ENCODE measurements at regions not wholly inside any gene's neighbourhood (a gene's known extent, or its start where the extent isn't known, plus 50 kb on each side); places are given as distances from the start of the nearest gene placed in this dataset.

DNA sequence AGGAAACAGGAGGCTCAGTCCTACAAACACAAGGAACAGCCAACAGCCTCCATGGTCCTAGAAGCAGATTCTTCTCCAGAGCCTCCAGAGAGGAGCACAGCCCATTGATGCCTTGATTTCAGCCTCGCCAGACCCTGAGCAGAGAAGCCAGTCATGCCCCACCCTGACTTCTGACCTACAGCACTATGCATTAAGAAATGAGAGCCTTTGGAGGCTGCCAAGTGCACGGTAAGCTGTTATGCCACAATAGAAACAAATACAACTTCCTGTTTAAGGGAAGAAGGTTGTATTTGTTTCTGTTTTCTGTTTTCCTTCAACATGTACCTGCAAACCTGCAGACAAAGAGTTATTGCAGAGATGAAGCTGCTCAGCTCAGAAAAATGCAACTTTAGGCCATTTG lies 181.3 kb upstream of the AGAP1 start:
- no peak overlapping the region for H3K4me3 ChIP-seq
- H4K20me1 ChIP-seq (replicated peaks; ENCODE audit: insufficient read depth) = no peaks in the 10 kb centered on the region
- ATAC-seq (no peak), DNase-seq (ENCODE audit: low spot score) (no peak)
- Mint-ChIP-seq H3K27me3 (ENCODE audit: insufficient read depth, low read depth, poor library complexity) (no peaks in the 10 kb centered on the region), H3K9me3 (peaks cover 4% of the 10 kb centered on the region; the same call in 1 of the 3 replicates), H3K27ac (no peak overlapping the region), H3K4me1 (peaks cover 3% of the 10 kb centered on the region), H3K36me3 (ENCODE audit: low read depth) (no peaks in the 10 kb centered on the region; the same call in 2 of the 3 replicates), H3K4me3 (no peak overlapping the region)
- no peaks in the 10 kb centered on the region for H3K27me3 ChIP-seq (ENCODE audit: insufficient read depth)
- H3K27ac ChIP-seq (ENCODE audit: low read depth) = no peak overlapping the region
- H3K36me3 ChIP-seq (ENCODE audit: insufficient read depth) = no peaks in the 10 kb centered on the region
- H3K79me2 ChIP-seq (replicated peaks; ENCODE audit: insufficient read depth) = no peaks in the 10 kb centered on the region
- no peaks in the 10 kb centered on the region for H3F3A ChIP-seq (replicated peaks; ENCODE audit: low read depth)
- no peaks in the 10 kb centered on the region for H3K9me2 ChIP-seq (ENCODE audit: insufficient read depth)
- TF ChIP-seq ZNF331 (CRISPR knock-in tag; IDR thresholded peaks at IDR 0.05; ENCODE audit: low read depth) (no peak), CREB1 (CRISPR knock-in tag; IDR thresholded peaks at IDR 0.05; ENCODE audit: low read depth) (no peak), STAT1 (IDR thresholded peaks at IDR 0.05; ENCODE audit: unreplicated experiment) (no peak), ZNF462 (CRISPR knock-in tag; IDR thresholded peaks at IDR 0.05) (no peak), POLR2AphosphoS5 (IDR thresholded peaks at IDR 0.05; ENCODE audit: low read depth) (no peak), JUNB (IDR thresholded peaks at IDR 0.05; ENCODE audit: unreplicated experiment) (no peak), REST (IDR thresholded peaks at IDR 0.05; ENCODE audit: unreplicated experiment) (no peak), CTCF (conservative IDR thresholded peaks at IDR 0.05; ENCODE audit: low read depth in 2 of 2) (no peak), ZNF114 (CRISPR knock-in tag; IDR thresholded peaks at IDR 0.05) (no peak), NANOG (IDR thresholded peaks at IDR 0.05; ENCODE audit: borderline replicate concordance) (no peak), EZH2phosphoT487 (IDR thresholded peaks at IDR 0.05; ENCODE audit: unreplicated experiment) (no peak), EZH2 (IDR thresholded peaks at IDR 0.05; ENCODE audit: low read depth, unreplicated experiment) (no peak)
- TF ChIP-seq, protein P1, sequence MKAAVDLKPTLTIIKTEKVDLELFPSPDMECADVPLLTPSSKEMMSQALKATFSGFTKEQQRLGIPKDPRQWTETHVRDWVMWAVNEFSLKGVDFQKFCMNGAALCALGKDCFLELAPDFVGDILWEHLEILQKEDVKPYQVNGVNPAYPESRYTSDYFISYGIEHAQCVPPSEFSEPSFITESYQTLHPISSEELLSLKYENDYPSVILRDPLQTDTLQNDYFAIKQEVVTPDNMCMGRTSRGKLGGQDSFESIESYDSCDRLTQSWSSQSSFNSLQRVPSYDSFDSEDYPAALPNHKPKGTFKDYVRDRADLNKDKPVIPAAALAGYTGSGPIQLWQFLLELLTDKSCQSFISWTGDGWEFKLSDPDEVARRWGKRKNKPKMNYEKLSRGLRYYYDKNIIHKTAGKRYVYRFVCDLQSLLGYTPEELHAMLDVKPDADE (IDR thresholded peaks at IDR 0.05) = no peak
- no peak overlapping the region for H2AFZ ChIP-seq
- no peaks in the 10 kb centered on the region for H3K4me1 ChIP-seq (ENCODE audit: insufficient read depth)
- H3K4me2 ChIP-seq = no peak overlapping the region

All from GM23338 (cell line).